ENCODE measurements at regions not wholly inside any gene's neighbourhood (a gene's known extent, or its start where the extent isn't known, plus 50 kb on each side); places are given as distances from the start of the nearest gene placed in this dataset.

- TF ChIP-seq CTCF (conservative IDR thresholded peaks at IDR 0.05; ENCODE audit: low read length): no peak
- TF ChIP-seq EZH2phosphoT487 (IDR thresholded peaks at IDR 0.05; ENCODE audit: borderline replicate concordance): no peak
Observed at GRCh38 chr19:28155265-28155664, 1057.7 kb downstream of the UQCRFS1 start.

All from Loucy (cell line).